ENCODE measurements at regions not wholly inside any gene's neighbourhood (a gene's known extent, or its start where the extent isn't known, plus 50 kb on each side); places are given as distances from the start of the nearest gene placed in this dataset.

- Histone ChIP-seq H2AFZ (ENCODE audit: control insufficient read depth, low read length) (no peak overlapping the region), H3K27ac (ENCODE audit: control insufficient read depth, insufficient read depth, low read length) (no peak overlapping the region), H3K79me2 (ENCODE audit: control insufficient read depth, insufficient read depth, low read length) (no peaks in the 10 kb centered on the region), H3K27me3 (ENCODE audit: control insufficient read depth, extremely low read depth, insufficient read depth, low read length) (no peaks in the 10 kb centered on the region), H3K4me2 (ENCODE audit: control insufficient read depth, extremely low read depth, insufficient read depth, low read depth, low read length) (no peak overlapping the region), H3K36me3 (ENCODE audit: control insufficient read depth in 2 of 2, extremely low read depth in 1 of 2, insufficient read depth in 2 of 2, low read length in 2 of 2) (no peaks in the 10 kb centered on the region), H3K9ac (ENCODE audit: control insufficient read depth, extremely low read depth, insufficient read depth, low read length) (no peak overlapping the region), H3K9me3 (ENCODE audit: control insufficient read depth, low read depth, low read length) (no peaks in the 10 kb centered on the region), H3K4me3 (ENCODE audit: control insufficient read depth in 2 of 3, extremely low read depth in 1 of 3, insufficient read depth in 2 of 3, low read depth in 1 of 3, low read length in 3 of 3) (no peak overlapping the region), H4K20me1 (ENCODE audit: control insufficient read depth, extremely low read depth, insufficient read depth, low read length) (no peaks in the 10 kb centered on the region), H3K9me1 (ENCODE audit: control insufficient read depth, extremely low read depth, insufficient read depth, low read length) (no peaks in the 10 kb centered on the region), H3K4me1 (ENCODE audit: control insufficient read depth, extremely low read depth, insufficient read depth, low read length) (no peaks in the 10 kb centered on the region)
- dilution Hi-C loops (cut with MboI; ENCODE audit: extremely low pct_ligation_motif_present, low sequenced_read_pairs) = no loop called here
- FAIRE-seq = no peak
- no peak for DNase-seq (ENCODE audit: low read depth, low spot score)
- no peak for TF ChIP-seq EZH2 (IDR thresholded peaks at IDR 0.05; ENCODE audit: low read length)
- TF ChIP-seq CTCF (optimal IDR thresholded peaks at IDR 0.05 in 1 of 3, IDR thresholded peaks at IDR 0.05 in 1 of 3, conservative IDR thresholded peaks at IDR 0.05 in 1 of 3; ENCODE audit: extremely low read depth in 1 of 3, insufficient read depth in 2 of 3, low read length in 3 of 3) = no peak
These were observed 246.1 kb downstream of the PIK3C3 start for GRCh38 chr18:42201137-42201536.

GRCh38 chr18:42211201-42211600 lies 256.2 kb downstream of the PIK3C3 start:
- no peak overlapping the region for H3K27ac ChIP-seq (ENCODE audit: control insufficient read depth, insufficient read depth, low read length)
- no peaks in the 10 kb centered on the region for H3K27me3 ChIP-seq (ENCODE audit: control insufficient read depth, extremely low read depth, insufficient read depth, low read length)
- TF ChIP-seq CTCF (optimal IDR thresholded peaks at IDR 0.05 in 1 of 3, IDR thresholded peaks at IDR 0.05 in 1 of 3, conservative IDR thresholded peaks at IDR 0.05 in 1 of 3; ENCODE audit: extremely low read depth in 1 of 3, insufficient read depth in 2 of 3, low read length in 3 of 3) (no peak), EZH2 (IDR thresholded peaks at IDR 0.05; ENCODE audit: low read length) (no peak)
- no peak for FAIRE-seq
- no peaks in the 10 kb centered on the region for H3K4me1 ChIP-seq (ENCODE audit: control insufficient read depth, extremely low read depth, insufficient read depth, low read length)
- H3K79me2 ChIP-seq (ENCODE audit: control insufficient read depth, insufficient read depth, low read length) = no peaks in the 10 kb centered on the region
- no peak for DNase-seq (ENCODE audit: low read depth, low spot score)
- no peaks in the 10 kb centered on the region for H3K9me1 ChIP-seq (ENCODE audit: control insufficient read depth, extremely low read depth, insufficient read depth, low read length)
- no peak overlapping the region for H3K9ac ChIP-seq (ENCODE audit: control insufficient read depth, extremely low read depth, insufficient read depth, low read length)
- H3K36me3 ChIP-seq (ENCODE audit: control insufficient read depth in 2 of 2, extremely low read depth in 1 of 2, insufficient read depth in 2 of 2, low read length in 2 of 2) = no peaks in the 10 kb centered on the region
- H3K4me3 ChIP-seq (ENCODE audit: control insufficient read depth in 2 of 3, extremely low read depth in 1 of 3, insufficient read depth in 2 of 3, low read depth in 1 of 3, low read length in 3 of 3) = no peak overlapping the region
- H3K9me3 ChIP-seq (ENCODE audit: control insufficient read depth, low read depth, low read length) = no peaks in the 10 kb centered on the region
- dilution Hi-C loops (cut with MboI; ENCODE audit: extremely low pct_ligation_motif_present, low sequenced_read_pairs) = no loop called here
- no peak overlapping the region for H3K4me2 ChIP-seq (ENCODE audit: control insufficient read depth, extremely low read depth, insufficient read depth, low read depth, low read length)
- H2AFZ ChIP-seq (ENCODE audit: control insufficient read depth, low read length) = no peak overlapping the region
- no peaks in the 10 kb centered on the region for H4K20me1 ChIP-seq (ENCODE audit: control insufficient read depth, extremely low read depth, insufficient read depth, low read length)
